NCI-H526 (cell line): ENCODE measurements at regions not wholly inside any gene's neighbourhood (a gene's known extent, or its start where the extent isn't known, plus 50 kb on each side); places are given as distances from the start of the nearest gene placed in this dataset.

Experiments
- DNase-seq, 2 experiments: peaks; one replicate each; lab custom pipeline; 2025; lab: John Stamatoyannopoulos, UW

DNA sequence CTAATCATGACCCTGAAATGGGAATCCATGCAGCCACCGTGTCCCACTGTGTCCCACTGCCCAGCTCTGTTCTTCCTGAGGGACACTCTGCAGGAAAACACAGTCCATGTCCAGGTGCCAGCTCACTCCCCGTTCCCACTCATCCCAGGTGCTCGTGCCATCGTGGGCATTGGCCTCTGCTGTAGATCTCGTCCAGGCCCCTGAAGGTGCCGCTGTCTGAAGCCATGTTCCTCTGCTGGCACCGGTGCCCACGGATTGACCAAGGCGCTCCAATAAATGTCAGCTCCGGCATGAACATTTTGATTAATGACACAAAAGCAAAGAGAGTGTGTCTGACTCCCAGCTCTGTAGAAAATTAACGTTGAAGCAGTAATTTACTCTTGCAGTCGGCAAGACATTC lies 280.1 kb upstream of the SALL3 start:
- no peak for DNase-seq

DNA sequence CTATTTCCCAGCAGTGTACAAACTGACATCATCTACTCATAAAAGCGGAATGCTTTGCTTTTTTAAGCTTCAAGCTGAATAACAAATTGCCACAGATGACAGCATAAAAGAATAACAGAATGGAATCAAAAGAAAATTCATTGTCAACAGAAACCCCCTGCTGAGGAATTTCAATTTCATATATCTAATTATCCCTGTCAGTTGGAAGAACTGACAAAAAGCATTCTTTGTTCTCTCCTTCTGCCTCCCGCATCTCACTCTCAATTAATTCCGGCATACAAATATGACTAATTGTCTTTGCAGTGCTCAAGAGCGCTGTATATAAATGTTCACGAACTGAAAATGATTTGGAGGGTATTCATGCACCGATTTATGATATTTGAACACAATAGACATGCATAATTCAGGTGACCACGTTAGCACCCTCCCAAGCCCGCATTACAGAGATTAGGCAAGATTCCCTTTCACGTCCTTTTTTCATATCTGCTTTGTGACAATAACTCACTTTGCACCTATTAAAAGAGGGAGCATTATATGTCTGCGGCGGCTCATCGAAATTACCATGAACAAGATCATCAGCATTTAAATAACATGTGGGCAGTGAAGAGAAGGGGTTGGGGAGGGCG lies 277.7 kb upstream of the SALL3 start:
- DNase-seq, result no peak

DNA sequence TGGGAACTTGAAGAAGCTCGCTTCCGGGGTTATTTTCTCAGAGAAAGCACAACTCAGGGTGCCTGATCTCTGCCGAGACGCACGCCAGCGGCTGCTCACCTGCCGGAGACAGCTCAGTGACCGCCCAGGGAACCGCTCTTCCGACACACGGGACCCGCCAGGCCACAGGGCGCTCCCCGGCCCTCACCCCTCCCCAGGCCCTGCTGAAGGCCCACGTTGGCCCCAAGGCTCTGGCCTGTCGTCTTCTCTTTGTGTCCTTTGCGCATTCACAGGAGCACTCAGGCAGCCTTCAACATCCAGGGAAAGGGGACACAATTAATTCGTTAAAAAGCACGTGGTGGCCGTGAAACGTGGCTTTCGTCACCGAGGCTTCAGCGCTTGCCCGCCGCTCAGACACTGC lies 276.3 kb upstream of the SALL3 start:
- DNase-seq, result no peak

DNA sequence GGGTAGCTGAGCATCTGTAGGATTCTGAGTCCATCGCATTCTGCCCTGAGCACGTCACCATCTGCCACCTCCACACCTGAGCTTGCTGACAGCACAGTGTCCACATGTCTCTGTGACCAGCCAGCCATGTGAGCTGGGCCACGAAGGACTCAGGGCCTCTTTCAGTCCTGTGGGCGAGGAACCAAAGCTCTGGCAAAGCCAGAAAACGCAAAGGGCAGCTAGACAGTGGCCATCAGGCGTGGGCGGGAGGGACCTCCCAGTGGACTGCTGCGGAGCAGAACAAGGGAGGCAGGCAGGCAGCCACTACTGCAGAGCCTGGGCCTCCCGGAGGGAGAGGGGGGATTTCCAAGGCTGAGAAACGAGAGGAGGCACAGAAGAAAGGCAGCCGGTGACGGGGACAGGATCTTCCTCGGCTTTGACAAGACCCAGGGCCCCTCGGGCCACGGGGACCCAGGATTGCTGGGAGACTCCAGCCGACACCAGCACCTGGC lies 274.6 kb upstream of the SALL3 start:
- DNase-seq, result no peak

DNA sequence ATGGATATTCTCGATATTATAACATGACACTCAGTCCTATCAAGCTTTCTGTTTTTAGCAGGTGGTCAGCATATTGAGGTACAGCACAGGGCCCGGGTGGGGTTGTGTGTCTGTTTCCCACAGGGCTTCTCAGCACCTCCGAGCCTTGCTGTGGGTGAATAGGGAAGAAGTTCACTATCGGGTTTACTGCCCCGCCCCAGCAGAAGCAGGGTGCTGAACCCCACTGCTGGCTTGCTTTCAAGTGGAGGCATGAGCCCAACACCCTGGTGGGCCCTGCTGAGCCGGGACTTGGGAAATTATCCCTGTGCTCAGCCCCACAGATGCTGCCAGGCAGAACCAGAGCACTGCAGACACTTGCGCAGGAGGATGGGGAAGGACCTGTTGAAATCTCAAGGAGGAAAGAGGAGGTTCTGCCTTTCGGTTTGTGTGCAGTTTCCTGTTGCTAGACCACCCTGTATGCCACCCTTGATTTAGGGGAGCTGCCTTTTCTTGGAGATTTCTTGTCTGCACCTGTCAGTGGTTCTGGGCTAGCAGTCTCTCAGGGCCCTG lies 270.3 kb upstream of the SALL3 start:
- DNase-seq, result no peak

DNA sequence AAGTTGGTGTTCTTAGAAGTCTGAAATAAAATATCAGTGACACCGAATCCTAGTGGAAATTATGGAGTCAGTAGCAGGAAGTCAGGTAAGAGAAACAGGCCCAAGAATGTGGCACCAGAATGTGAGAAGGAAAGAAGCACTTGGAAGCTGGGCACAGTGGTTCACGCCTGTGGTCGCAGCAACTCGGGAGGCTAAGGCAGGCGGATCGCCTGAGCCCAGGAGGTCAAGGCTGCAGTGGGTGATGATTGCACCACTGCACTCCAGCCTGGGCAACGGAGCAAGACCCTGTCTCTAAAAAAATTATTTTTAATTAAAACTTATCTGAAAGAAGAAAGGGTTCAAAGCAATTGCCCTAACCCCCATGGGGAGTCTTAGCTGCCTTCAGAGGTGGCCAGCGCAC lies 268.3 kb upstream of the SALL3 start:
- DNase-seq, result no peak

DNA sequence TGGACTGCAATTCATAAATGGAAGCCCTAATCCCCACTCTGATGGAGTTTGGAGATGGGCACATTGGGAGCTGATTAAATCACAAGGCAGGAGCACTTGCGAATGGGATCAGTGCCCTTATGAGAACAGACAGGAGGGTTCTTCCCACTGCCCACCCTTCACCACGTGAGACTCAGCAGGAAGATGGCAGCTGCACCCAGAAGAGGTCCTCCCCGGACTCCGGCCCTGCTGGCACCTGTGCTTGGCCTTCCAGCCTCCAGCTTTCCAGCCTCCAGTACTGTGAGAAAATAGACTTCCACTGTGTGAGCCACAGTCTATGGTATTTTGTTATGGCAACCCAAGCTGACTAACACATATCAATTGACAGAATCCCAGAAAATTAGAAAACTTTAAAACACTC lies 267.6 kb upstream of the SALL3 start:
- no peak for DNase-seq

DNA sequence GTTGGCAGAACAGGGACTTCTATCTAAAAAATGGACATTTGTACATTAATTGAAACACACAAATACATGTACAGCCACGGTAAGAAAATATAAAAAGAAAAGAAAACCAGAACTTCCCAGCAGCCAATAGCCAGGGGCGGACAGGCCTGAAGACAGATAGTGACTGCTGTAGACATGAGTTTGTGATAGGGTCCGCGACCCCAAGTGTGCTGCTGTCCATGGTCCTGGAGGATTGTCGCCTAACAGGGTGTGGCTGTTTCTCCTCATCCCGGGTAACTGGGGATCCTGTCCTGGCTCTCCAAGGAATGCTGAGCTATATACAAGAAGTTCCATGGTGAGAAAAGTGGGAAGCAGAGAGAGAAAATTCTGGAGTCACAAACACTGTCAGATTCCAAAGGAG lies 266.5 kb upstream of the SALL3 start:
- DNase-seq, result no peak

DNA sequence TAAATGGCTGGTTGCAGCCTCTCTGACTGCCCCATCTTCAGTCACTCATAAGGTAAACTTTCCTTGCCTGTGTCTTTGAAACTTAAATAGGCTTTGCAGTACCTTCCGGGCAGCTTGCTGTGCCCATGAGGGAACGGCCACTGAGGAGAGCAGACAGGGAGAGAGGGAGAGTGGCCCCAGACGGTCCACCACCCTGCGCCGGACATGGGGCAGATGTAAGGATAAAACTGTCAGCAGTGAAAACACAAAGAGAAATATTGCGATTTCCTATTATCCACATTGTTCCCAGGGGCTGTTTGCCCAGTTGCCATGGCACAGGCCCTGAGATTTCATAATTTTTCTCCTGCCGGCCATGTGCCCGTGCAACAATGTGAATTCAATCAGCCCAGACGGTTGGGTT lies 265.9 kb upstream of the SALL3 start:
- no peak for DNase-seq

DNA sequence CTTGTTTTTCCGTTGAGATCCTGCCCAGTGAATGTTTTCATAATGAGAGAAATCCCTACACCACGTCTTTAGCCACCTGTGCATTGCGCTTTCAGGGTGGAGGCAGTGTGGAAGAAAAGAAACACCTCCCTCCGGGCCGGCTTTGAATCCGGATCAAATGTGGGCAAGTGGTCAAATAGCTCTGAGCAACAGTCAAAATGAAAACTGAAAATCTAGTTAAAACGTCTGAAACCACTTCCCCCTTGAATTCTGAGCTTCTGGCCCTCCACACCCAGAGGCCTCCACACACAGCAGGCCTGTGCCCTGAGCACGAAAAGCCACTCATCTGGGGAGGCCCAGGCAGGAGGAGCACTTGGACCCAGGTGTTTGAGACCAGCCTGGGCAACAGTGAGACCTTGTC lies 263.6 kb upstream of the SALL3 start:
- DNase-seq, result no peak

DNA sequence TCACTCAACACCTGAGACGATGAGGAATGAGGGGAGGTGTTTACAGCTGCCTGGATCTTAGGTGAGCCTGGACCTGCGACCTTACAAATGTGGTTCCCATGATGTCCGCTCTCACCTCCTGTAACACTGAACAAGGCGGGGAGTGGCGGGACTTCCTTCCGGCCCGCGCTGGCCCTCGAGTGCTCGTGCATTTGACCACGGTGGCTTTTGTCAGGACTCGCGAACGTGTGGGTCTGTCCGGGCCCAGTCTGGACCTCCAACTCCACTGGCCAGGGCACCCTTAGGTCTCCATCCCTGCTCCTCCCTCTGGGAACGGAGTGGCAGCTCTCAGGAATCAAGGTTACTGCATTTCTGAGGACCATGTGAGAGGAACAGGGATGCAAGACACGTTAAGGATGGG lies 263.0 kb upstream of the SALL3 start:
- no peak for DNase-seq

DNA sequence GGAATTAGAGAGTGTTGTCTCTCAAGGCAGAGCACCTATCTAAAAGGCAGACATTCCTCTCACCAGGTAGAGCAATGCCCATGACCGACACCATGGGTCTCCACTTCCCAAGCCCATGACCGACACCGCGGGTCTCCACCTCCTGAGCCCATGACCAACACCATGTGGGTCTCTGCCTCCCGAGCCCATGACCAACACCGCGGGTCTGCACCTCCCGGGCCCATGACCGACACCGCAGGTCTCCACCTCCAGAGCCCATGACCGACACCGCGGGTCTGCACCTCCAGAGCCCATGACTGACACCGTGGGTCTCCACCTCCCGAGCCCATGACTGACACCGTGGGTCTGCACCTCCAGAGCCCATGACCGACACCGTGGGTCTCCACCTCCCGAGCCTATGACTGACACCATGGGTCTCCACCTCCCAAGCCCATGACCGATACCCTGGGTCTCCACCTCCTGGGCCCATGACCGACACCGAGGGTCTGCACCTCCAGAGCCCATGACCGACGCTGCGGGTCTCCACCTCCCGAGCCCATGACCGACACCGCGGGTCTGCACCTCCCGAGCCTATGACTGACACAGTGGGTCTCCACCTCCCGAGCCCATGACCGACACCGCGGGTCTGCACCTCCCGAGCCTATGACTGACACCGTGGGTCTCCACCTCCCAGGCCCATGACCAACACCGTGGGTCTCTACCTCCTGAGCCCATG lies 262.4 kb upstream of the SALL3 start:
- no peak for DNase-seq

DNA sequence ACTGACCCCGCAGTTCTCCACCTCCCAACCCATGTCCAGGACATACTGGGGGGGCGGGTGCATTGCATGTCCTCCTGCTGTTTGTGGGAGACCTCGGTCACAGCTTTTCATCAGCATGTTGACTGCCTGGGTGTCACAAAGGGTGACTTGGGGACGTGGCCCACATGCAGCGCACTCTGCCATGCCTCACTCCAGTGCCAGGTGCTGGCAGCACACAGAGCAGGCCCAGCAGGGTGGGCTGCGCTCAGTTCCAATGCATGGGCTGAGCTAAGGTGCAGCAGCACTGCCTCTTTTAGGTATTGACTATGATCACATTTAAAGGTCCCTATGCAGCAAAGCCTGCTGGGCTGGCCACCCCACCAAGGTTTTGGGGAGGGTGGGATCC lies 261.9 kb upstream of the SALL3 start:
- DNase-seq, result no peak

DNA sequence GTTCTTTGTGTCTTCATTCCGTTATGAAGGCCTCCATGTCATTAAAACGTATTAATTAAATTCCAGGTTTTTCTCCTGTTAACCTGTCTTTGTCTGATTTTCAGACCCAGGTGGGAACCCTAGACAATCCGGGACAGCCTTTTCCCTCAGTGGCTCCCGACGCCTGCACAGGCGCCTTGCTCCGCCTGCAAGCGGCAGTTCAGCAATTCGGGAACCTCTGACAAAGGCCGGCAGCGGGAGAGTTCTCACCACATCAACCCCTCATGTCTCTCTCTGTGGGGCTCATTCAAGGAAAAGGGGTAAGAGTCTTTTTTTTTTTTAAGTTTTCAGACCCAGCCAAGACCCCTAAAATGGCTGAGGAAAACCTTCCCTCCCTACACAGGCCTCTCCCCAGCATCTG lies 259.8 kb upstream of the SALL3 start:
- DNase-seq, result no peak

DNA sequence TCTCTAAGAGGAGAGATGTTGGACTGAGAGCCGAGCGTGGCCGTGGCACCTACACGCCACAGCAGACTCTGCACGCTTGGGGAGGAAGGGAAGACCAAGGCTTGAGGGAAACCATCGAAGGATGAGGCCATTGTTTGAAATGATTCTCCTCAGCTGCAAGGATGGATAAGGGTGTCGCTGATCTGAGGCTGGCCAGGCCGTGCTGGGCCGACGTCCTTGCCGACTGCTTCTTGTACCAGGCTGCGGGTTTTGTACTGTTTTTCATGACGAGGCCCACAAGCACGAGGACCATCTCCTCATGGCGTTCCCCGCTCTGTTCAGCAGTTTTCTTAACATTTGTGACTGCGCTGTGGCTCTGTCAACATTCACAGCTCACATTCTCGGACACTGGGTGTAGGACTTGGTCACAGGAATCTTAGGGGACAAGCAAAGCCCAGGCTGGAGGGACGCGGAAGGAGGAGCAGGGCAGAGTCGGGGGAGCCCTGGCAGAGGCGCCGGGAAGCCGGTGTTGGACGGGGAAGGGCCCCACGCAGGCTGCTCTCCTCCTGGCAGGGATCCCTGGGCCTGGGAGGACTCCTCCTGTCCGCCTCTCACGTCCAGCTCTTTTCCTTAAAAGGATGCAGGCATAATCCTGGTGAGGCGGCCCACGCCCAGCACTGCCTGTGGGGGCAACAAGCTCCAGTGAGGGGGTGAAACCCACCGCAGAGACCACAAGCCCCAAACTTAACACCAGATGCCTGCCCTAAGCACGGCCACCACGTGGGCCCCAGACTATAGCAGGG lies 259.0 kb upstream of the SALL3 start:
- no peak for DNase-seq

DNA sequence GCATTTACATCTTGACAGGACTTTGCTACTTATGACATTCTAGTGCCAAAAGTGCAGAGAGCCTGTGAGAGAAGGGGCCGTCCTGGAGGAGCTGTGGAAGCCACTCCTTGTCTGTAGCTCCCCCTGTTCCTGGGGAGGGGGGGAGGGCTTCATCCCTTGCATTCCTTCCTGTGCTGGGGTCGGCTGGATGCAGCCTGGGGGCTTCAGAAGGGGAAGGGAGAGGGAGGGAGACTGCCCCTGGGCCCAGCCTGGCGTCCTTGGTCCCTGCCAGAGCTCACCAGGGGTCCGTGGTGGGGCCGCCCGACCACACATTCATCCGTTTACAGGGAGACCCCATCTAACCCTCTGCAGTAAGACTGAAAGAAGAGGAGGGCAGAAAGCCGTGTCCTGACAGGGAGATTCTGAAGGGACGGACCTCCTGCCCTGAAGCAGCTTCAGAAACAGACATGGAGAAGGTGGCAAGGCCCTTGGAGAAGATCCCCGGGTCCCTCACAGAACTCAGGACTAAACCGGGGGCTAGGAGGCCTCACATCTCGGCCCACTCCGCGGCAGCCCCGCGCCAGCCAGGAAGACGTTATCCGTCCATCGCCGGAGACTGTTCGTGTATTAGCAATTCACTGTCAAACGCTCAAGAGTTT lies 258.3 kb upstream of the SALL3 start:
- DNase-seq, result no peak

DNA sequence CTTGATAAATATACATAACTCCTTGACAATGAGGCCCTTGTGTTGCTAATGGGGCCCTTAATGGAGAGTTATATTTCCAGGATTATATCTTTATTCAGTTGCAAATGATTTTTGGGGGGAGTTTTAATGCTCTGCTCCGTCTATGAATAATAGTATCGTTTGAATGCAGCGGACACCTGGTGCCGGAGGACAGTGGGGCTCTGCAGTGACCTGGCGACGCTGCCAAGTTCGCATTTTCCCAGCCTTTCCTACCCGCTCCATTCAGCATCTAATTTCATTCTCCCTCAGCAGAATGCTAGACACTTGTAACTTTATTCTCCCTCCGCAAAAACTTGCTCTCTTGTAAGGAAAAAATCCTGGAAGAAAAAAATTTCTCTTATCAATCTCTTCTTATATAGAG lies 257.6 kb upstream of the SALL3 start:
- DNase-seq, result no peak

DNA sequence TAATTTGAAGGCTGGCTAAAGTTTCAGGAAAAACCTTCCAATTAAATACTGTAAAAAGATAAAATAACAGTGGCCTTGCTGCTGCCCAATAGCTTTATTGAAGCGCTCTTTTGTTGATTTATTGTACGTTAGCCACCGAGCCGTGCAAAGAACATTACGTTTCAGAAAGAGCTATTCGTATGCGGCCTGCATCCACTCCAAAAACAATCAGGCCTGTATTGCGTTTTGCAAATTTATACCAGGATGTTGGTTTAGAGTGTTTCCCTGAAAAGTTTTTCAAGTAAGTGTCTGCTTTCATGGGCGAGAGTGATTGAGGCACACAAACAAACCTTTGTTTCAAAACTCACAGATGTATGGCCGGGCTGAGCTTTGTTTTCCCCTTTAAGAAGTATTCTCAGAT lies 257.2 kb upstream of the SALL3 start:
- DNase-seq, result no peak

DNA sequence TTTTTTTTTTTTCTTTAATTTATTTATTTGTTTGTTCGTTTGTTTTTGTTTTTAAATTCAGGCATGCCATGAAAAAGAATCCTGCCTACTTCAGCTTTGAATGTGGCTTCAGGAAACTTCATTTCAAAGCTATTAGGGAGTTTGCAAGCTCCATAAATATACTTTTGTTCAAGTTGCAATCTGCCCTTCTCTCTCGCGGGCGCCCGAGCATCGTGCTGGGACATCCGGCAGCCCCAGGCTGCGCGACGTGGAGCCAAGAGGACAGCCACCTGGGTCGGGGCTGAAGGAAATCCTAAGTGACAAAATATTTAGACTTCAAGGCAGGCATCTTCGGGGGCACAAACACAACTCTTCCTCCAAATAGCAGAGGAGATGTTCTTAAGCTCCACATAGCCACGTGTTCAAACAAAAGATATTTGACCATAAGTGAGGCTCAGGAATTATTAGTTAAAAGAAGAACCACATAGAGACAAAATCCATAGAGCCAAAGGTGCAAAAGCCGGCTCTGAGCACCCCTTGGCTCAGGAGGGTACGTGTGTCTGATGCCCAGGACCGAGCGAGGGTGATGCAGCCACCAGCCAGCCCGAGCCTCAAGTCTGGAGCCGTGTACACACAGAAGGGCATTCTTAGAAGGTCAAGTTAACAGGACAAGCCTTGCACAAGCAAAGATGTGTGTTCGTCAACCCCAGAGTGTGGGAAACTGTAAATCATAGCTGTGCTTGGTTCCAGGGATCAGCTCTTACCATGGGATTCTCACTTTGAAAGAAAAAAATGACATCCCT lies 256.5 kb upstream of the SALL3 start:
- no peak for DNase-seq

DNA sequence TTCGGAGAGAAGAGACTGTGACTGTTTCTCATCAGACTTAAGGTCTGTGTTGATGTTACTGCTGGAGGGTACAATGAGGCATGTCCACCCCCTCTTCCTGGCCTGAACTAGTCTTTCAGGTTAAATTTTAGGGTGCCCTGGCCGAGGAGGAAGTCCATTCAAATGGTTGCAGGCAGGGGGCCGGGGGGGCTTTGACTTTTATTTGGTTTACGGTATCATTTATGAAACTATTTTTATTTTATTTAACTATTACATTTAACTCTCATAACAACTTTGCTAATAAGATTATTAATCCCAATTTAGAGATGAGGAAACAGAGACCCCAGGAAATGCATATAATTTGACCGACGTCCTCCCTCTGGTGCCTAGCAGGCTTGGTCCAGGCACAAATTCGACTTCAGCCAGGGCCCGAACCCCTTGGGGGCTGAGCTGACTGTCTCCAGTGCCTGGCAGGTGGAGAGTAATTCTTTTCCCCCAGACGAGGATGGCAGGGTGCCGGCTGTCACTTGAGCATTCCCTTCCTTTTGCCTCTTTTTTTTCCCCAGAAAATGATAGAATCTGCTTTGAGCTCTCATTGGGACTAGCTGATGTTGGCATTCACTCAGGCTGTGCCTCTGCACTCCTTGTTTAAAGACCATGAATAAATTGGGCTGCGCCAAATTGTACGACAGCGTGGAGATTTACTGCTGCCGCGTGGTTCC lies 255.3 kb upstream of the SALL3 start:
- no peak for DNase-seq

DNA sequence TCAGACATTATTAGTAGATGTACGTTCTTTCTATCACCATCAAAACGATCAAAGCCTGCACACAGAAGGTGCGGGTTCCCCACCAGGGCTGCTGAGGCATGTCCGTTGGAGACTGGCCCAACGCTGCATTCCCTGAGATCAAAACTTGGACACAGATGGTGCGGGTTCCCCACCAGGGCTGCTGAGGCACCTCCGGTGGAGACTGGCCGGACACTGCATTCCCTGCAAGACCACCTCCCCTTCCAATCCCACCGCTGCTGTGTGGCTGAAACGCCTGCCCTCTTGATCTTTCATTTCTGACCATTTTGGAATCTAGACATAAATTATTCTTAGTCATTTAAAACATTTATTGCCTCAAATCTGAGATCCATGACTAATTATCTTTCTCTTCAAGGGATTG lies 254.2 kb upstream of the SALL3 start:
- no peak for DNase-seq
